ENCODE measurements at regions not wholly inside any gene's neighbourhood (a gene's known extent, or its start where the extent isn't known, plus 50 kb on each side); places are given as distances from the start of the nearest gene placed in this dataset.

DNA sequence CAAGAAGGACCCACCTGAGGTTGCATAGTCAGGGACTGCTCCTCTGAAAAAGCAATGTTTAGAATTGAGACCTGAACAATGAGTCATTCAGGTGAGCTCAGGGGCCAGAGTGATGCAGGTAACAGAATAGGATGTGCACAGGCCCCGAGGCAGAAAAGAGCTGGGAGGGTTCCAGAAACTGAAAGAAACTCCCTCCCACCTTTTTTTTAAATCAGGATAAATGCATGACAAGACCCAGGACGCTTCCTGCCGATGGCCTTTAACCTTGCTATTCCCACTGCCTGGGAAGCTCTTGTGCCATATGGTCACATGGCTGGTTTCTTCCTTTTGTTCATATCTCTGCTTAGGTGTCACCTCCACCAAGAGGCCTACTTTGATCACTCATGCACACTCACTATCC is 214.2 kb upstream of the ZBED5 start:
- H4K20me1 ChIP-seq (replicated peaks; ENCODE audit: control insufficient read depth, extremely low read depth, insufficient read depth, low read length), result no peaks in the 10 kb centered on the region
- intact Hi-C loops (cut with micrococcal nuclease), result no loop called here
- peaks cover 0 to 2% of the 10 kb centered on the region in 2 experiments for H3K27me3 ChIP-seq (ENCODE audit: control insufficient read depth in 2 of 2, insufficient read depth in 2 of 2, low read length in 2 of 2)
- DNase-seq (ENCODE audit: low read depth, low spot score) (no peak), FAIRE-seq (no peak)
- H3K9ac ChIP-seq (replicated peaks; ENCODE audit: extremely low read depth, insufficient read depth, low read length), result no peak overlapping the region
- dilution Hi-C loops (cut with MboI; ENCODE audit: extremely low pct_ligation_motif_present, low sequenced_read_pairs), result no loop called here
- ChIA-PET CTCF (no interaction called here), POLR2A (no interaction called here)
- no peaks in the 10 kb centered on the region for H3K4me1 ChIP-seq (ENCODE audit: control insufficient read depth, extremely low read depth, insufficient read depth, low read length)
- no peaks in the 10 kb centered on the region for H3K9me3 ChIP-seq (replicated peaks; ENCODE audit: control insufficient read depth, insufficient read depth, low read length)
- H3K27ac ChIP-seq (ENCODE audit: insufficient read depth, low read depth, low read length), result no peak overlapping the region
- H3K36me3 ChIP-seq (ENCODE audit: control insufficient read depth in 2 of 2, extremely low read depth in 1 of 2, insufficient read depth in 2 of 2, low read length in 2 of 2), result no peaks in the 10 kb centered on the region
- no peak overlapping the region for H3K4me3 ChIP-seq (replicated peaks in 1 of 3; ENCODE audit: insufficient read depth in 1 of 3, low read depth in 1 of 3, low read length in 3 of 3)
- BruUV-seq (replicated peaks), result no TSS peak
- no peak overlapping the region for H2AFZ ChIP-seq (ENCODE audit: low read depth, low read length)
- H3K79me2 ChIP-seq (ENCODE audit: control insufficient read depth, insufficient read depth, low read length), result no peaks in the 10 kb centered on the region
- TF ChIP-seq JUN (IDR thresholded peaks at IDR 0.05; ENCODE audit: borderline replicate concordance, insufficient read depth, insufficient read length, low read depth), result no peak
- TF ChIP-seq GATA2 (IDR thresholded peaks at IDR 0.05; ENCODE audit: insufficient read depth, insufficient read length, low read depth, low read length), result no peak
- no peak for TF ChIP-seq CTCF (IDR thresholded peaks at IDR 0.05; ENCODE audit: extremely low read depth in 1 of 2, insufficient read depth in 1 of 2, low read depth in 1 of 2, low read length in 2 of 2)
- no peak for TF ChIP-seq POLR2AphosphoS5 (IDR thresholded peaks at IDR 0.05; ENCODE audit: insufficient read depth, low read depth, low read length)
- no peak for TF ChIP-seq MYC (IDR thresholded peaks at IDR 0.05; ENCODE audit: low read depth, low read length)
- TF ChIP-seq EZH2 (IDR thresholded peaks at IDR 0.05; ENCODE audit: borderline replicate concordance, low read depth, low read length, severe bottlenecking), result no peak
- TF ChIP-seq FOS (IDR thresholded peaks at IDR 0.05; ENCODE audit: borderline replicate concordance, insufficient read depth, low read length), result no peak
- TF ChIP-seq MAX (IDR thresholded peaks at IDR 0.05; ENCODE audit: insufficient read depth, insufficient read length), result no peak
- TF ChIP-seq POLR2A (IDR thresholded peaks at IDR 0.05; ENCODE audit: low read depth, low read length), result no peak
- no peak overlapping the region for H3K4me2 ChIP-seq (ENCODE audit: insufficient read depth, low read length)
- no peaks in the 10 kb centered on the region for H3K9me1 ChIP-seq (replicated peaks; ENCODE audit: control insufficient read depth, extremely low read depth, insufficient read depth, low read length)
